HUES64 (cell line): ENCODE measurements at regions not wholly inside any gene's neighbourhood (a gene's known extent, or its start where the extent isn't known, plus 50 kb on each side); places are given as distances from the start of the nearest gene placed in this dataset.

Source experiments
- H3K27ac ChIP-seq: 2 replicates; pipeline ENCODE4 v1.7.0; 2013; ENCODE audit warnings: low read depth, low read length, inconsistent platforms
- H3K27me3 ChIP-seq: 2 replicates; pipeline ENCODE4 v1.6.1; 2013; ENCODE audit warnings: mild to moderate bottlenecking, low read length; ENCODE audit not compliant: insufficient read depth
- H3K36me3 ChIP-seq: 2 replicates; pipeline ENCODE4 v1.6.1; 2013; ENCODE audit warnings: mild to moderate bottlenecking, low read length; ENCODE audit not compliant: insufficient read depth
- H3K4me1 ChIP-seq: 2 replicates; pipeline ENCODE4 v1.6.1; 2013; ENCODE audit warnings: mild to moderate bottlenecking, low read length, moderate library complexity; ENCODE audit not compliant: insufficient read depth
- H3K4me3 ChIP-seq: 2 replicates; pipeline ENCODE4 v1.5.1; 2013; ENCODE audit warnings: mild to moderate bottlenecking, low read length, moderate library complexity
- H3K9ac ChIP-seq: 2 replicates; pipeline ENCODE4 v1.6.1; 2013; ENCODE audit warnings: mild to moderate bottlenecking, low read depth, low read length
- H3K9me3 ChIP-seq: 2 replicates; pipeline ENCODE4 v1.6.1; 2013; ENCODE audit warnings: low read depth, low read length; ENCODE audit not compliant: insufficient read depth
- WGBS: fragments of 150-250, 120-280 bp; methylation state at CpG from one replicate; pipeline ENCODE4 v1.1.7; 2013; ENCODE audit warnings: missing lambda C conversion rate; 5-methylcytosine and 5-hydroxymethylcytosine counted together

DNA sequence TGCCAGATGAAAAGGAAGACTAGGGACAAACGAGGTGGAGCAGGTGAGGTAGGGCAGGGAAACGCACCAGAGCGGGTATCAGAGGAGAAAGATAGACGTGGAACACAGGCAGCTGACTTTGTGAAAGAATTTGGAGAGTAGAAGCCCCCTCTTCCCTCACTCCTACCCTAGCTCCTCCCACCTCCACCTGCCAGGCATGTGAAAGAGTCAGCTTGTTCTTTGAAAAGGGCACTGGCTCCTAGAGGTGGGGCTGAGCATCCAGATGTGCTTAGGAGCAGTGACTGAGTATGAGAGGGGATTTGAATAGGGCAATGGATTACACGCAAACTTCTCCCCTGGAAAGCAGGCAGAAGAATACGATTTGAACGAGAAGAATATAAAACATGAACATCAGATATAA, 174.2 kb upstream of the INHBA start:
- no peaks in the 10 kb centered on the region for H3K4me1 ChIP-seq
- H3K27ac ChIP-seq: no peak overlapping the region
- H3K27me3 ChIP-seq: no peaks in the 10 kb centered on the region
- no peaks in the 10 kb centered on the region for H3K36me3 ChIP-seq
- 88% methylated on average over 6 of the region's 7 CpGs for WGBS
- no peaks in the 10 kb centered on the region for H3K9me3 ChIP-seq
- H3K4me3 ChIP-seq: no peak overlapping the region
- H3K9ac ChIP-seq: no peak overlapping the region

GRCh38 chr7:41875513-41875912, 172.6 kb upstream of the INHBA start:
- Histone ChIP-seq H3K4me3 (no peak overlapping the region), H3K9ac (no peak overlapping the region), H3K4me1 (no peaks in the 10 kb centered on the region), H3K27ac (no peak overlapping the region), H3K36me3 (no peaks in the 10 kb centered on the region), H3K9me3 (no peaks in the 10 kb centered on the region), H3K27me3 (no peaks in the 10 kb centered on the region)
- WGBS: 86% methylated on average over 6 of the region's 6 CpGs

- Histone ChIP-seq H3K27me3 (no peaks in the 10 kb centered on the region), H3K9me3 (no peaks in the 10 kb centered on the region), H3K36me3 (no peaks in the 10 kb centered on the region), H3K4me1 (no peaks in the 10 kb centered on the region), H3K9ac (no peak overlapping the region), H3K4me3 (no peak overlapping the region), H3K27ac (no peak overlapping the region)
- WGBS: 81% methylated on average over 3 of the region's 3 CpGs
Observed at GRCh38 chr7:41874201-41874785, 171.4 kb upstream of the INHBA start.

DNA sequence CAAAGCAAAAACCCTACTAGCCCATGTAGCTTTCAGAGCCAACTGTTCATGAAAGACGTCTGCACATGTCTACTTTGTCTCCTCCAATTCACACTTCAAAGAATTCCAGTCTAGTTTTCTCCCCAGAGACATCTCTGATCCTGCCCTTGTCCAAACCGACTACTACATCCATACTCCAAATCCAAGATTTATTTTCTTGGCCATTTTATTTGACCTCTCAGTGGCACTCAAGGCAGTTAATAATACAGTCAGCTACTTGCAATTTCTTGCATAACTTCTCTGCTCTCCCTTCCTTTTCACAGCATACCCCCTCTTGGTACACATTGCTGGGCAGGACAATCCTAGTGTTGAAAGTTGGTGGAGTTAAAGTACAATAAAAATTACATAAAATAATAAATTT, 170.9 kb upstream of the INHBA start:
- Histone ChIP-seq H3K9ac (no peak overlapping the region), H3K36me3 (no peaks in the 10 kb centered on the region), H3K9me3 (no peaks in the 10 kb centered on the region), H3K27ac (no peak overlapping the region), H3K27me3 (no peaks in the 10 kb centered on the region), H3K4me1 (no peaks in the 10 kb centered on the region), H3K4me3 (no peak overlapping the region)
- WGBS: 93% methylated on average over 2 of the region's 2 CpGs

DNA sequence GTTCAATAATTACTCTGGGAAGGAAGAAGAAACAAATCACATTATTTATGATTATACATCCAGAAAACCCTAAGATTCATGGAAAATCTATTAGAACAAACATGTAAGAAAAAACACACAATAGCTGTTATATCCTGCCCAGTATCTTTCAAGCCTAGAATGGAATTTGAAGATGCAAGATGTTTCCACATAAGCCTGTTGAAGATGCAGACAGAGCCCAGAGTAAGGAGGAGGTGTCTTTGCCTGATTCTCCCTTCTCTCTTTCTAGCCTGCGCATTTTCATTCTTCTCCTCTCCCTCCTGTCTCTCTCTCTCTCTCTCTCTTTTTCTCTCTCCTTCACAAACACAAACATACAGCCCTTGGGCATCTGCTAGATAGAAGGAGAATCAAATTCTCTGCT, 170.1 kb upstream of the INHBA start:
- no peak overlapping the region for H3K9ac ChIP-seq
- no peaks in the 10 kb centered on the region for H3K27me3 ChIP-seq
- no peaks in the 10 kb centered on the region for H3K4me1 ChIP-seq
- H3K36me3 ChIP-seq: no peaks in the 10 kb centered on the region
- WGBS: 100% methylated on average over 1 of the region's 1 CpG
- no peak overlapping the region for H3K27ac ChIP-seq
- no peak overlapping the region for H3K4me3 ChIP-seq
- no peaks in the 10 kb centered on the region for H3K9me3 ChIP-seq

GRCh38 chr7:41870461-41871138, 167.7 kb upstream of the INHBA start:
- Histone ChIP-seq H3K27ac (no peak overlapping the region), H3K9ac (no peak overlapping the region), H3K9me3 (peaks cover 13% of the 10 kb centered on the region), H3K4me3 (no peak overlapping the region), H3K4me1 (no peaks in the 10 kb centered on the region), H3K27me3 (no peaks in the 10 kb centered on the region), H3K36me3 (no peaks in the 10 kb centered on the region)
- WGBS: no CpG with 5 or more reads among the region's 1 CpG

DNA sequence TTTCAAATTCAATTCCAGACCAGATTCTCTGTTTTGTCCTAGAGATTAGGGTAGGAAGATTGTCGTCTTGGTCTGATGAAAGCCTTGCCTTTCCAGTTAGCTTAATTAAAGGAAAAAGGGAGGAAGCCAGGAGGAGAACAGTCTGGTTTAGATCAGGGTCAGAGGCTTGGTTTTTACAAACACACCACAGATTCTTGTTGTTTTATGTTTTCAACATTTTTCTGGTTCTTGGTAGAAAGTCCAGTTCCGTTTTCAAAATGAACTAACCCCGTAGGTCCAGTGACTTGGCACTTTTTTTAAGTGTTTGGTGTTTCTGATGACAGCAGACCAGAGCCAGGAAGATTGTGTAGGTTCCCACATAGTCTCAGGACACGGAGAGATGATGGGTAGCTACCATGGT, 167.1 kb upstream of the INHBA start:
- WGBS: 94% methylated on average over 4 of the region's 4 CpGs
- H3K36me3 ChIP-seq: no peaks in the 10 kb centered on the region
- peaks cover 19% of the 10 kb centered on the region for H3K9me3 ChIP-seq
- no peak overlapping the region for H3K9ac ChIP-seq
- no peaks in the 10 kb centered on the region for H3K4me1 ChIP-seq
- no peaks in the 10 kb centered on the region for H3K27me3 ChIP-seq
- H3K27ac ChIP-seq: no peak overlapping the region
- H3K4me3 ChIP-seq: no peak overlapping the region

- WGBS: 100% methylated on average over 1 of the region's 3 CpGs
- no peak overlapping the region for H3K9ac ChIP-seq
Observed at GRCh38 chr7:41869596-41869995, 166.7 kb upstream of the INHBA start.

DNA sequence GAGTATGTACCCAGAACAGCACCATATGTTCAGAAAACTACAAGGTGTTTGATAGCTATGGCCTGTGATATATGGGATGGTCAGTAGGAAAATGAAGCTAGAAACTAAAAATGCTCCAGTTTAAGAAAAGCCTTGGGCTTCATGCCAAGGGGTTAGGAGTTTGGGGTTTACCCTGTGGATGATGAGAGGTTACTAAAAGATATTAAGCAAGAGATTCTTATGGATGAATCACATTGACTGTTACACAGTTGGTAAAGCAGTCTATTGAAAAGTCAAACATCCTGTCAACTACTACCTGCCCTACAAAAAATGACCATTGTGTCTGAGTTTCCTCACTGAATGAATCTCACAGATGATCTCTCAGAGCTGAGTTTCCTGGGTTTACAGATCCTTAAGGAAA, 166.2 kb upstream of the INHBA start:
- Histone ChIP-seq H3K27ac (no peak overlapping the region), H3K4me3 (no peak overlapping the region), H3K36me3 (no peaks in the 10 kb centered on the region), H3K4me1 (no peaks in the 10 kb centered on the region), H3K9ac (no peak overlapping the region), H3K27me3 (no peaks in the 10 kb centered on the region), H3K9me3 (peaks cover 26% of the 10 kb centered on the region)

More at GRCh38 chr7:41869596-41869995, 166.7 kb upstream of the INHBA start:
- Histone ChIP-seq H3K27ac (no peak overlapping the region), H3K27me3 (no peaks in the 10 kb centered on the region), H3K4me1 (no peaks in the 10 kb centered on the region), H3K9me3 (peaks cover 22% of the 10 kb centered on the region), H3K4me3 (no peak overlapping the region), H3K36me3 (no peaks in the 10 kb centered on the region)

- no peak overlapping the region for H3K9ac ChIP-seq
- H3K4me3 ChIP-seq: no peak overlapping the region
- H3K9me3 ChIP-seq: peaks cover 32% of the 10 kb centered on the region
- H3K27me3 ChIP-seq: no peaks in the 10 kb centered on the region
- no peaks in the 10 kb centered on the region for H3K36me3 ChIP-seq
- no peaks in the 10 kb centered on the region for H3K4me1 ChIP-seq
- no peak overlapping the region for H3K27ac ChIP-seq
- WGBS: 100% methylated on average over 1 of the region's 2 CpGs
Observed at GRCh38 chr7:41867639-41868280, 164.9 kb upstream of the INHBA start.

- Histone ChIP-seq H3K9ac (no peak overlapping the region), H3K36me3 (no peaks in the 10 kb centered on the region), H3K27me3 (no peaks in the 10 kb centered on the region), H3K4me3 (no peak overlapping the region), H3K4me1 (no peaks in the 10 kb centered on the region), H3K9me3 (peaks cover 32% of the 10 kb centered on the region), H3K27ac (no peak overlapping the region)
- WGBS: 91% methylated on average over 2 of the region's 2 CpGs
Observed at GRCh38 chr7:41862261-41862660, 159.4 kb upstream of the INHBA start.
